Transverse colon (tissue), 4 donors: ENCODE measurements at regions not wholly inside any gene's neighbourhood (a gene's known extent, or its start where the extent isn't known, plus 50 kb on each side); places are given as distances from the start of the nearest gene placed in this dataset.
"Not testable (repeated sequence)": the region's sequence is repeated elsewhere in the genome, so short reads cannot be mapped to it uniquely, and the experiment has no call there.

Source experiments
- DNase-seq: peaks from one replicate; pipeline ENCODE4 v3.0.0-alpha.2; 2019
- H3K27ac ChIP-seq, 4 donors: fragments of 200-600 bp; sonication (generic); 2 replicates each; pipeline ENCODE4 v1.5.1; 2016 to 2018; ENCODE audit warnings: inconsistent platforms in 4 of 4
- H3K27me3 ChIP-seq: fragments of 200-600 bp; sonication (generic); 2 replicates; pipeline ENCODE4 v1.5.1; 2017; ENCODE audit warnings: inconsistent platforms
- H3K36me3 ChIP-seq, 4 donors: fragments of 200-600 bp; sonication (generic); 2 replicates each; pipeline ENCODE4 v1.5.1; 2017 to 2019; ENCODE audit warnings: inconsistent platforms in 4 of 4
- H3K4me1 ChIP-seq, 4 donors: fragments of 200-600 bp; sonication (generic); 2 replicates each; pipeline ENCODE4 v1.5.1; 2017 to 2020; ENCODE audit warnings: inconsistent platforms in 4 of 4
- H3K4me3 ChIP-seq, 4 donors: fragments of 200-600 bp; sonication (generic); 1 replicate in 1 of 4; 2 replicates in 3 of 4; pipeline versions ENCODE4 v1.5.1 to v1.6.1; 2017 to 2019; ENCODE audit warnings: inconsistent platforms in 4 of 4
- H3K9me3 ChIP-seq, 2 donors: fragments of 200-600 bp; sonication (generic); 2 replicates each; pipeline ENCODE4 v1.5.1; 2017 to 2019; ENCODE audit warnings: inconsistent platforms in 2 of 2
- CTCF ChIP-seq, 5 experiments: fragments of 200-600 bp in 3 of 5; fragments of 450-650 bp in 2 of 5; sonication (generic) in 3 of 5; IDR thresholded peaks; 1 replicate in 2 of 5; 2 replicates in 3 of 5; pipeline ENCODE4 v1.5.1; 2016 to 2017; ENCODE audit warnings: antibody characterized with exemption in 5 of 5, inconsistent platforms in 3 of 5, mild to moderate bottlenecking in 2 of 5, moderate library complexity in 1 of 5
- EP300 ChIP-seq: sonication (generic); formaldehyde crosslinking; IDR thresholded peaks from one replicate; pipeline ENCODE4 v1.6.1; 2017; ENCODE audit warnings: antibody characterized with exemption, low read depth
- POLR2A ChIP-seq: fragments of 450-650 bp; IDR thresholded peaks from one replicate; pipeline ENCODE4 v1.6.1; 2016; ENCODE audit warnings: antibody characterized with exemption, mild to moderate bottlenecking, moderate library complexity
- POLR2AphosphoS5 ChIP-seq, 3 donors: sonication (generic); formaldehyde crosslinking; IDR thresholded peaks; one replicate each; pipeline ENCODE4 v1.6.1; 2016; ENCODE audit warnings: antibody characterized with exemption in 3 of 3
- WGBS, 2 donors: methylation state at CpG; one replicate each; pipeline ENCODE4 v1.1.5; 2018; ENCODE audit warnings: low coverage in 1 of 2; 5-methylcytosine and 5-hydroxymethylcytosine counted together
- in situ Hi-C, 4 donors: fragments of 200-750 bp; cut with MboI; loops; one replicate each; pipeline versions ENCODE4 v1.15.0 to v1.15.1; 2017; ENCODE audit warnings: low sequenced_read_pairs in 3 of 4, low pct_ligation_motif_present in 1 of 4, low pct_unique_long_range_greater_than_20kb in 1 of 4
- intact Hi-C: fragments of 100-400 bp; cut with DNase I; formaldehyde crosslinking; loops from one replicate; pipeline ENCODE4 v1.15.1; 2023; ENCODE audit warnings: low total_unique reads

- intact Hi-C loops (no loop called here), in situ Hi-C loops (no loop called here)
- Histone ChIP-seq H3K9me3 (no peaks in the 10 kb centered on the region), H3K27ac (no peak overlapping the region), H3K27me3 (no peaks in the 10 kb centered on the region), H3K4me3 (no peak overlapping the region), H3K4me1 (no peaks in the 10 kb centered on the region), H3K36me3 (no peaks in the 10 kb centered on the region)
- 70 to 89% methylated on average over 2 to 4 of the region's 4 CpGs for WGBS, 2 donors
- TF ChIP-seq POLR2AphosphoS5 (IDR thresholded peaks at IDR 0.05) (no peak), EP300 (no peak), POLR2A (no peak), CTCF (IDR thresholded peaks at IDR 0.05) (no peak)
- DNase-seq = no peak
These were observed 66.3 kb upstream of the SYN3 start for GRCh38 chr22:33124471-33124870.

GRCh38 chr22:33122439-33122838 is 64.3 kb upstream of the SYN3 start:
- intact Hi-C loops, H3K27me3 ChIP-seq, H3K36me3 ChIP-seq, H3K9me3 ChIP-seq, H3K27ac ChIP-seq, in situ Hi-C loops, DNase-seq, H3K4me3 ChIP-seq, H3K4me1 ChIP-seq: not testable (repeated sequence)
- 90 to 100% methylated on average over 3 to 5 of the region's 5 CpGs for WGBS, 2 donors

GRCh38 chr22:33119044-33119443 is 60.9 kb upstream of the SYN3 start:
- intact Hi-C loops (no loop called here), in situ Hi-C loops (no loop called here)
- no peak for DNase-seq
- TF ChIP-seq EP300 = no peak
- no peak for TF ChIP-seq POLR2A
- 80% methylated on average over 2 of the region's 2 CpGs for WGBS, 2 donors
- H3K27ac ChIP-seq = no peak overlapping the region
- H3K4me1 ChIP-seq = no peaks in the 10 kb centered on the region
- H3K9me3 ChIP-seq = no peaks in the 10 kb centered on the region
- no peaks in the 10 kb centered on the region for H3K36me3 ChIP-seq
- H3K27me3 ChIP-seq = no peaks in the 10 kb centered on the region
- H3K4me3 ChIP-seq = no peak overlapping the region

GRCh38 chr22:33117821-33118220 is 59.6 kb upstream of the SYN3 start:
- DNase-seq = no peak
- intact Hi-C loops = no loop called here
- no peak for TF ChIP-seq POLR2AphosphoS5 (IDR thresholded peaks at IDR 0.05)
- no peak for TF ChIP-seq CTCF (IDR thresholded peaks at IDR 0.05)
- no peak for TF ChIP-seq EP300
- no peak for TF ChIP-seq POLR2A

GRCh38 chr22:33116841-33117547 is 58.8 kb upstream of the SYN3 start:
- no peak overlapping the region for H3K4me3 ChIP-seq
- TF ChIP-seq POLR2AphosphoS5 (IDR thresholded peaks at IDR 0.05) (no peak), EP300 (no peak), POLR2A (no peak), CTCF (IDR thresholded peaks at IDR 0.05) (no peak)
- no peaks in the 10 kb centered on the region for H3K4me1 ChIP-seq
- intact Hi-C loops (no loop called here), in situ Hi-C loops (no loop called here)
- no peaks in the 10 kb centered on the region for H3K9me3 ChIP-seq
- no peak for DNase-seq
- H3K27ac ChIP-seq = no peak overlapping the region
- no peaks in the 10 kb centered on the region for H3K36me3 ChIP-seq
- no peaks in the 10 kb centered on the region for H3K27me3 ChIP-seq
- WGBS, 2 donors = 55 to 67% methylated on average over 1 to 2 of the region's 2 CpGs

More at GRCh38 chr22:33117821-33118220, 59.6 kb upstream of the SYN3 start:
- H3K4me1 ChIP-seq = no peaks in the 10 kb centered on the region
- no peak overlapping the region for H3K4me3 ChIP-seq
- in situ Hi-C loops = no loop called here
- no peaks in the 10 kb centered on the region for H3K9me3 ChIP-seq
- H3K36me3 ChIP-seq = no peaks in the 10 kb centered on the region
- H3K27ac ChIP-seq = no peak overlapping the region
- no peaks in the 10 kb centered on the region for H3K27me3 ChIP-seq
